ENCODE measurements at regions not wholly inside any gene's neighbourhood (a gene's known extent, or its start where the extent isn't known, plus 50 kb on each side); places are given as distances from the start of the nearest gene placed in this dataset.

- Histone ChIP-seq H3K9me3 (ENCODE audit: control insufficient read depth in 1 of 2, insufficient read depth in 1 of 2, low read depth in 1 of 2, low read length in 2 of 2) (no peaks in the 10 kb centered on the region), H3K4me2 (ENCODE audit: low read length) (no peak overlapping the region), H3K36me3 (ENCODE audit: control insufficient read depth in 1 of 2, insufficient read depth in 2 of 2, low read length in 2 of 2) (no peaks in the 10 kb centered on the region), H3K4me1 (ENCODE audit: control insufficient read depth in 1 of 2, insufficient read depth in 2 of 2, low read length in 2 of 2) (no peaks in the 10 kb centered on the region), H2AFZ (ENCODE audit: low read depth, low read length, poor library complexity, severe bottlenecking) (no peak overlapping the region), H4K20me1 (ENCODE audit: insufficient read depth) (no peaks in the 10 kb centered on the region), H3K9ac (ENCODE audit: low read length) (no peak overlapping the region), H3K9me2 (ENCODE audit: insufficient read depth) (no peaks in the 10 kb centered on the region), H3K27ac (ENCODE audit: low read depth, low read length) (no peak overlapping the region), H3K27me3 (ENCODE audit: insufficient read depth, low read length) (no peaks in the 10 kb centered on the region), H3K79me2 (ENCODE audit: insufficient read depth, low read length) (no peaks in the 10 kb centered on the region), H3K4me3 (replicated peaks in 1 of 2; ENCODE audit: low read depth in 1 of 2, low read length in 2 of 2) (no peak overlapping the region)
- ATAC-seq: no peak
- BruUV-seq (replicated peaks): no TSS peak
- no peak for DNase-seq (ENCODE audit: low read depth, low spot score)
- ChIA-PET CTCF (no interaction called here), POLR2A (no interaction called here), RAD21 (ENCODE audit: low non-redundant PET in 1 of 2, low total read pairs in 2 of 2, uncharacterized antibody in 2 of 2, unreplicated experiment in 2 of 2) (no interaction called here)
- TF ChIP-seq, protein P1, sequence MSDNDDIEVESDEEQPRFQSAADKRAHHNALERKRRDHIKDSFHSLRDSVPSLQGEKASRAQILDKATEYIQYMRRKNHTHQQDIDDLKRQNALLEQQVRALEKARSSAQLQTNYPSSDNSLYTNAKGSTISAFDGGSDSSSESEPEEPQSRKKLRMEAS (IDR thresholded peaks at IDR 0.05): no peak
- TF ChIP-seq ZFX (IDR thresholded peaks at IDR 0.05) (no peak), ATF3 (IDR thresholded peaks at IDR 0.05) (no peak), EZH2 (IDR thresholded peaks at IDR 0.05) (no peak), REST (IDR thresholded peaks at IDR 0.05; ENCODE audit: low read depth) (no peak)
- TF ChIP-seq, protein P2, sequence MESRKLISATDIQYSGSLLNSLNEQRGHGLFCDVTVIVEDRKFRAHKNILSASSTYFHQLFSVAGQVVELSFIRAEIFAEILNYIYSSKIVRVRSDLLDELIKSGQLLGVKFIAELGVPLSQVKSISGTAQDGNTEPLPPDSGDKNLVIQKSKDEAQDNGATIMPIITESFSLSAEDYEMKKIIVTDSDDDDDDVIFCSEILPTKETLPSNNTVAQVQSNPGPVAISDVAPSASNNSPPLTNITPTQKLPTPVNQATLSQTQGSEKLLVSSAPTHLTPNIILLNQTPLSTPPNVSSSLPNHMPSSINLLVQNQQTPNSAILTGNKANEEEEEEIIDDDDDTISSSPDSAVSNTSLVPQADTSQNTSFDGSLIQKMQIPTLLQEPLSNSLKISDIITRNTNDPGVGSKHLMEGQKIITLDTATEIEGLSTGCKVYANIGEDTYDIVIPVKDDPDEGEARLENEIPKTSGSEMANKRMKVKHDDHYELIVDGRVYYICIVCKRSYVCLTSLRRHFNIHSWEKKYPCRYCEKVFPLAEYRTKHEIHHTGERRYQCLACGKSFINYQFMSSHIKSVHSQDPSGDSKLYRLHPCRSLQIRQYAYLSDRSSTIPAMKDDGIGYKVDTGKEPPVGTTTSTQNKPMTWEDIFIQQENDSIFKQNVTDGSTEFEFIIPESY (IDR thresholded peaks at IDR 0.05; ENCODE audit: extremely low read depth, insufficient replicate concordance, low read length): no peak
- intact Hi-C loops (cut with micrococcal nuclease): no loop called here
Measured at GRCh38 chr6:106790935-106791334, 161.6 kb downstream of the QRSL1 start.
